ENCODE measurements at regions not wholly inside any gene's neighbourhood (a gene's known extent, or its start where the extent isn't known, plus 50 kb on each side); places are given as distances from the start of the nearest gene placed in this dataset.

DNA sequence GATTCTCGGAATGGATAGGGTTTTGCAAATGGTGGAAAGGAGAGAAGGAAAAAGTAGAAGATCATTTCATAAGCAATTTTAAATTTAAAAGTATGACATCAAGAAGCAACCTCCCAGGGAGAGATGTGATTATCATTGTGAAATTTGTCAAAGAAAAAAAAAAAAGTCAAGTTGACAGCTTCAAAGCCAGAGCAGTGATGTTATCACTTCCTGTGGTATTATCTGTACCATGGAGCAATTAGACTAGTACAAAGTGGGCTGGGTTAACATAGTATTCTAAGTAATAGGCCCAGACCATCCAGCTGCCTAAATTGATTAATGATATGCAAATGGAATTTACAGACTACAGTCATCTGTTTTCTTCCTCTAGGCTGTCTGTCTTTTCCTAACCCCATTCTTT lies 84.0 kb upstream of the NPY start:
- DNase-seq (ENCODE audit: low read depth) = peak; percentile 36

DNA sequence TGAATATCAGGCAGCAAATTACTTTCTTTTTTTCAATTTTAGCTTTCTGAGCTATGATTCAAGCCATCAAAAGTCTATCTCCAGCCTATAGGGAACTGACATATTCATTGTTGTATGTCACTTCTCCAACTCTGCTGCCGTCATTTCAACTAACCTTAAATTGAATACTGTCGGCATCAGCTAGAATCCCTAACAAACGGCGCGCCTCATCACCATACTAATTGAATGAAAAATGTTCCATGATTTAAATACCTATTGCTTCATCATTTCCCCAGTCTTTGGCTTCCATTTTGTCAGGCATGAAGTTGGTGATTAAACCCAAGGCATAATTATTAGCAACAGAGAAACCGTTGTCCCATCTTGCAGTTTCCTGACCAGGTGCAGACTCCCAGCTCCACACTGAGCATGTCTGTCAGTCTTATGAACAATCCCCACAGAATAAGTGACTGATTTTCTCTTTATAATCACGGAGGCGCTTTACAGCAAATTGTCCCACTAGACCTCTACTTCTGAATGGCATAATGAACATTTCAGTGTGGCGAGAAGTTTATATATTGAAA lies 83.5 kb upstream of the NPY start:
- no peak for DNase-seq (ENCODE audit: low read depth)

DNA sequence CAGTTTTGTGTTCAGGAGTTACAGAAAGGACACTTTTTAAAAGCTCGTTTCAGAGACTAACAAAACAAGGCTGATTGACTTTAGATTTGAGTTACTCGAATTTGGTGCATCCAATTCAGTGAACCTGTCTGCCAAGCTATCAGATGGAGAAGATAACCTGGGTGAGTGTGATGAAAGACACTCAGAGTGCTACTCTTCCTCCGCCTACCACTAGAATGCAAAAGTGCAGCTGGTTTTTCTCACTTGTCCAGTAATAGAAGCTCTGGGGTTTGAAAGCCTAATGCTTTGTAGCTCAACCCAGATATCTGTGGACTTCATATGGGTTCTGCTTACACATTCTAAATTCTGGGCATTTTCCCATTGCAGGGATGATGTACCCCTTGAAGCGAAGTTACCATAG lies 82.8 kb upstream of the NPY start:
- no peak for DNase-seq (ENCODE audit: low read depth)

DNA sequence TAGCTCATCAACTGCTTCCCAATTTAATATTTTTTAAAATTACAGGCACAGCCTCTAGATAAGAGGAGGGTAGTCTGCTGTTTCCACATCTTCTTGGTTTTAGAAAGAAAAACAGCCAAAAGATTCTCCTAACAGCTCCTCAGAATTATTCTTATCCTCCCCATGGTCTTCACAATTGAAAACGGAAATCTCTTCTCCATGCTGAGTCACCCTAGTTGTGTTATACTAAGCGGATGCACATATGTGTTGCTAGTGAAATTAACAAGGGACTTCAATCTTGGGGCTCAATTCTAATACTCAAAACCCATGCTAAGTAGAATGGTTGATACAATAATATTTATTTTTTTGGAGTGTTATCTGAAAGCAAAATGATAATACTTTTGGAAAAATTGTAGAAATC lies 71.9 kb upstream of the NPY start:
- DNase-seq (ENCODE audit: low read depth) = no peak

DNA sequence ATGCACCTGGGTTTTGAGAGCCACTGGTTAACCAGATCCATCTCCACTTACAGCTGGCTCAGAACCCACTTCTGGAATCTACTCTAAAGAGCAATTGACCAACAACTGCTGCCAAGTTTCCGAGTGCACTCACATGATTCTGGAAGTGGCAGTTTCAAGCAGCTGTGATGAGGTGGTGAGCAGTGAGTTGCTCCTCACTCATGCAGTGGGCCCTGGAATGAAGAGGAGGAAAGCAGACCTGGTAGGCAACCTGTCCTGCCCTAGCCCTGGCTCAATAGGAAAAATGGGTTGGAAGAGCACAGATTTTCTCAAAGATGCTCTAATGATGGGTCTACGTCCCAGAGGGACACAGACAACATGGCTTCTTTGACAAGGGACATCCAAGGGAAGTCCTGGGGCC lies 70.7 kb upstream of the NPY start:
- DNase-seq (ENCODE audit: low read depth) = no peak

DNA sequence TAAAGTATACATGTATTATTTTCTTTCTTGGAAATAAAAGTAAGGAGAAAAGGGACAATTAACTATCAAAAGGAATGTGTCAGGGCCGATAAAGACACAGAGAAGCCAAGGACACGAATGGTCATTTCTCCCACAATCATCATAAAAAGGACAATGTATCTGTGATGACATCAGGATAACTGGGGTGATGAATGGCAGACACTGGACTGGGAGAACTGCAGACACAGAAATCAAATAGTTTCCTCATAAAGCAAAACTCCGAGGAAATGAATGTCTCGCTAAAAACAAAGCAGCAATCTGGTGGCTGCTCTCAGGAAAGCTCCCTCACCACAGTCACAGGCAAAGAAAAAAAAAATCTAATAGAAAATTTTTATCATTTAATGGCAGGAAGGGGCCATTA lies 69.3 kb upstream of the NPY start:
- no peak for DNase-seq (ENCODE audit: low read depth)

DNA sequence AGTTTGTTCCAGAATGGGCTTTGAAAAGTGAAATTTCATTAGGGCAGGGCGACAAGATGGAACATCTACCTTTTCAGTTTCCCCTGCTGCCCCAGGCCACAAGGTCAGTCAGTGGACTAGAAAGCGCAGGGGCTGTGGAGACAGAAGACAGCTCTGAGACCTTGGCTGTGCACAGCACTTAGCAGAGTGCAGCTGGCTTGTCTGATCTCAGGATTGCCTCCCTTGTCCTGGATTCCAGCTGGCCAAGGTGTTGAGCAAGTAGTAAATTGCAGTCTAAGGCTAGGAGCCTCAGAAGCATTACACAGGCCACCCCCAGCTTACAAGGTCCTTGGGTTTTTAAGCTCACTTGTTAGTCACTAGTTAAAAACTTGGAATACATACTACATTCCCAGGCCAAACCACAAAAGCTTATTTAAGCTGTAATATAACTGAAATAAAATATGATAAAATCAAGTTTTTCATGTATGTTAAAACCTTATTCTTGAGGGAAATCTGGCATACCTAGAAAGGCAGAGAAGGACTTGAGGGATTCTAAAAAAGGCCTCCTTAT lies 67.3 kb upstream of the NPY start:
- DNase-seq (ENCODE audit: low read depth) = peak; percentile 72

DNA sequence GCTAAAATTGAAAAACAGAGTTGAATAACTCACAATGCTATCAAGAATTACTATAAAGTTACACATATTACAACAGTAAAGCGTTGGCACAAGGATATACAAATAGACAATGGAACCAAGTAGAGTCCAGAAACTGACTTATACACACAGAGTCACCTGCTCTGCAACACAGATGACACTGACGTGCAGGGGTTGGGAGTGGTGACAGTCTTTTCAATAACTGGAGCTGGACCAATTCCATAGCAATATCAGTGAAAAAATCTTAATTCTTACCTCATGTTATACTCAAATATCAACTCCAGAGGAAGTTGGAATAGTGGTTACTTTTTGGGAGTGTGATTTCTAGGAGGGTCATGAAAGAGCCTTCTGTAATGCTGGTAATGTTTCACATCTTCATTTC lies 62.5 kb upstream of the NPY start:
- DNase-seq (ENCODE audit: low read depth) = no peak

DNA sequence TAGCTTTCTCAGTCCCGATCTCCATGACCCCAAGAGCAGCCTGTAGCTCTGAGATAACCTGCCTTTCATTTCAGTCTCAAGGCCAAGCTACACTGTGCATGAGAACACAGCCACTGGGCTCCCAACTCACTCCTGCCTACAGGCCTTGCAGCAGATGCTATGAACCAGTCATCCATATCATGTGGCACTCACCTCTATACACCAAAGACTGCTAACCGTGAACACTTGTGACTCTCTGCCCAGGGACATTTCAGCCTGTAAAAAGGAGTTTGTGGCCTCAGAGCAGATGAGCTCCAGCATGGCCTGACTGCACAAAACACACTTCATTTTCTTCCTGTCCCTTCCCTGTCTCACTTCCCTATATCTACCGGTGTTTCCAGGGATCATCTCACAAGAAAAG lies 56.9 kb upstream of the NPY start:
- no peak for DNase-seq (ENCODE audit: low read depth)

DNA sequence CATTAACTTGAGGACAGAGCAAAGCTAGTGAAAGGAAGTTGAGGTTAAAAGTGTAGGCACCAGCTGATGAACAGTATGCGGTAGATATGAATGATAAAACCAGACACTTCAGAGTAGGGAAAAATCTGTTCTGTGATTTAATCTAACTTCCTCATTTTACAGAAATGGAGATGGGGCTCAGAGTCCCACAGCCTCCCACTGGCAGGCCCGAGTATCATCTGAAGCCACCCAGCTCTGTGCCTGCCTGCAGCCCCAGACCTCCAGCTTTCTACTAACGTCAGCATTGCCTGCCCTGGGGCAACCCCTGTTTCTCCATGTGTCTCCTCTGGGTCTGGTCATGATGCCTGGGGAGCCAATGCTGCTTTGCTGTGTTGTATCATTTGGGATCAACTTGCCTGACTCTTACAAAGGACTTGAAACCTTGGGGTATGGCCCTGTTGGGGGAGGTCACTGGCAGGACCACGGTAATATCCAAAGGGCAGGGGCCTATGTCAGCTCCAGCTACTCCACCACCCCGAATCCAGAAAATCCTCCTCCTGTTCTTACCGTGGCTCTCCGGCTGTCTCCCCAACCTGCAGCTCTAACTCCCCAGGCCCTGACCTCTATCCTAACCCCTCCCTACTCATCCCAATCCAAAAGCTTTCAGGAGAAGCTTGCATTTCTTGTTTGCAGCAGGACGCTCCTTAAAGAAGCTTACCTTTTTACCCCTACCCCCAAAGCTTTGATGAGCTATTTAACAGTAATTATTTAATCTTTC lies 56.2 kb upstream of the NPY start:
- peak; percentile 13 for DNase-seq (ENCODE audit: low read depth)

DNA sequence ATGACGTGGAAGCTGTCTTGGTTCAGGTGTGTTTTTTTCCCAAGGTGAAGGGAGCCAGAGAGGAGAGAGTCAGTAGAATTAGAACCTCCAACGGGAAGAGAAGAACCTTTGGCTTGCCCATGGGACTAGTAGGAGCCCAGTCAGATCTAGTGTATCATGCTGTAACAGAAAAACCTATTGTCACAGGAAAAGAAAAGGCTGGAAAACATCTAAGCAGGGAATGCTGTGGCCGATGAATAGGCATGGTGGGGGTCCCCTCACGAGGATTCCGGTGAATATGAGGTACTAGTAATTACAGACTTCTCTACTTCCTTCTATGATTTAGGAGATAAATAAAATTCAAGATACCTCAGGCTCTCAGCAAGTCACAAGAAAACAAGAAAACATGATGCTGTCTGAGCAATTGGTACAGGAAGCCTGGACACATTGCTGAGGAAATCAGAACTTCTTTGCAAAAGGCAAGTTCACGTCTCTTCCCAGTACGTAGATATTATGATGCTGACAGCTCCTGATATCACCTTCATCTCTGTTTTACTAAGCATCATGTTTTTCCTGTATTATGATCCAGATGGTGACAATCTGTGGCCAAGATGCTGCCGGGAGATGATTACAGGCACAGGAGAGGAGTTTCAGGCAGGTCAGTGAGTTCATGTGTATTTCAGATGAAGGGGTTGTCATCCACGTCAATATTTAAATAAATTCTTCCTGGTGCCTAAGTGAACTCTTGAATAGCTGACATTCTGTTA lies 54.3 kb upstream of the NPY start:
- DNase-seq (ENCODE audit: low read depth) = no peak

DNA sequence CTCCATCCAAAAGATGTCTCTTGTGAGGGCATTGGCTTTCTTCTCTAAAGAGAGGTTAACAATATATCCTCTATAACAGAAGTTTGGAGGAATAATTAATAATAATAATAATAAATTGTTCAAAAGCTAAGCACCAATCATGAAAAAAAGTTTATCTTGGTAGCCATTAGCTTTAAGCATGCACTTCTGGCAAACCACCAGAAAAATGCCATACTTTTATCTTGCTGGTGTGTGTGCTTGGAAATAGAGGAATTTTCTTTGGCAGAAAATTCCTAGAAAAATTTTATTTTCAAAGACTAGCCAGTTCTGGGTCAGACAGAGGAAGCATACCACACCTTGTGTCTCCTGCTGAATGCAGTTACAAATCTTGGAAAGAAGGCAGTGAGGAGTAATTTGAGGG lies 52.5 kb upstream of the NPY start:
- DNase-seq (ENCODE audit: low read depth) = no peak

DNA sequence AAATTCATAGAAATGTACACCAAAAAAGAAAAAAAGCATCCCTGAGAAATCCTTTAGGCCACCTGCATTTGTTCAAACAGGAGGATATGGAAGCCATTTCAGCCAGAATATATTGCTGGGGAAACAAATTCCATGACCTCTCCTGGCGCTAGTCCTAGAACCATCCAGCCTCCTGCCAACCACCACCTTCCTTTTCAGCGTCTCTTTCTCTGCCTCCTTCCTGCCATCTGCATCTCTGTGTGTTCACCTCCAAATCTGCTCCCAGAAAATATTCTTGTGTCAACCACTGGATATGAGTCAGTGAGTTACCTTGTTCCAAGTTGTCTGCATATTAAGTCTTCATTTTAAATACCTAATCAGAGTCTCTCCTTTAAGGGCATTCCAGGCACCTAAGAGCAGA lies 50.6 kb upstream of the NPY start:
- DNase-seq (ENCODE audit: low read depth) = peak; percentile 46

All from M059J (cell line).